Adipocyte (in vitro differentiated cells): ENCODE measurements at regions not wholly inside any gene's neighbourhood (a gene's known extent, or its start where the extent isn't known, plus 50 kb on each side); places are given as distances from the start of the nearest gene placed in this dataset.

Experiments used
- DNase-seq: peaks from one replicate; pipeline ENCODE4 v3.0.0-alpha.2; 2015; ENCODE audit warnings: low read depth
- H3K27me3 ChIP-seq: replicated peaks from 2 replicates; pipeline ENCODE4 v1.7.0; 2013; ENCODE audit warnings: mild to moderate bottlenecking, low read length, moderate library complexity; ENCODE audit not compliant: control insufficient read depth, insufficient read depth
- H3K36me3 ChIP-seq: 2 replicates; pipeline ENCODE4 v1.7.0; 2013; ENCODE audit warnings: low read length, mild to moderate bottlenecking, moderate library complexity; ENCODE audit not compliant: control insufficient read depth, insufficient read depth, severe bottlenecking
- H3K4me1 ChIP-seq: 2 replicates; pipeline ENCODE4 v1.7.0; 2013; ENCODE audit warnings: mild to moderate bottlenecking, low read length, moderate library complexity; ENCODE audit not compliant: control insufficient read depth, insufficient read depth
- H3K4me3 ChIP-seq: 2 replicates; pipeline ENCODE4 v1.7.0; 2013; ENCODE audit warnings: mild to moderate bottlenecking, low read length, moderate library complexity
- H3K9ac ChIP-seq: 2 replicates; pipeline ENCODE4 v1.7.0; 2013; ENCODE audit warnings: mild to moderate bottlenecking, low read length, moderate library complexity
- H3K9me3 ChIP-seq: 2 replicates; pipeline ENCODE4 v1.7.0; 2013; ENCODE audit warnings: mild to moderate bottlenecking, low read length, moderate library complexity; ENCODE audit not compliant: control insufficient read depth

DNA sequence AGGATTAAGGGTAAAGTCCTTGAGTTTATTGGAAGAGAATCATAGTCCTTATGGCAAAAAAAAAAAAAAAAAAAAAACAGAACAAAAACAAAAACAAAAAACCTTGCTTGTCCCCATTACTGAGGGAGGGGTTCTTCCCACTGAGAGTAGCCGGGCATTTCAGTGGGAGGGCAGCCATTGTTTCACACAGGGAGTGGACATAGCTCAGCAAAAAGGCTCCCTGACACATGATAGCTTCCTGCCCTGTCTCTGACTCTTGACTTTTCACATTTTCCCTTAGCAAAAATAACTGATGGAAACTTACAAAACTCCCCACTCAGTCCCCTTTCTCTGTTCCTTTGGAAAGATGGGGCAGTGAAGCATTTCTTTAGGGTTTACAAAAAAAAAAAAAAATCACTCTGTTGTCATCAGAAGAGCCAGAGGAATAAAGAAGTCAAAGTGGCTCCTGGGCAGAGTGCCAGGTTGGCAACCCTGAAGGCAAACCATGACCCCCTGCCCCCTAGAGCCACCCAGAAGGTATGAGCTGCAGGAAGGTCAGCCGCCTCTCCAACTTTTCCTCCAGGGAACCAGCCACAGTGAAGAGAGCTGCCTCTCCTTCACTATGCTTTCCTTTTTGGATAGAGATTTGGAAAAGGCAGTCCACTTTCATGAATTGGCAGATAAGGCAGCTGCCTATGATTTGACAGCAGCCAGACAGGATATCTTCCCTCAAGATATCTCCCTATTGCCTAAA, 170.6 kb downstream of the KDR start:
- Histone ChIP-seq H3K4me3 (no peak overlapping the region), H3K27me3 (no peaks in the 10 kb centered on the region), H3K9me3 (no peaks in the 10 kb centered on the region), H3K9ac (no peak overlapping the region), H3K36me3 (no peaks in the 10 kb centered on the region), H3K4me1 (peaks cover 15% of the 10 kb centered on the region)
- no peak for DNase-seq

DNA sequence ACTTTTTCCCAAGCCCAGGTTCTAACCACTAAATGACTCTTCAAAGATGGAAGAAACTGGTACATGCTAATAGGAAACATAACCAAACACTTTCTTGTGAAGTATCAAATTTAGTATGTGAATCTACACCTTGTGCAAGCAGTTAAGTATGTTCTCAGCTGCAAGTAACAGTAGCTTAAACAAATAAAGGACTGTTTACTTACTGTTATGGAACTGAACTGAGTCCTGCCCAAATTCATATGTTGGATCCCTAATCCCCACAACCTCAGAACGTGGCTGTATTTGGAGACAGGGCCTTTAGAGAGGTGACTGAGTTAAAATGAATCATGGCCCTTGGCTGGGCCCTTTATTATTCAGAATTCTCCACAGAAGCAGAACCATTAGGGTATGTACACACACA, 178.7 kb downstream of the KDR start:
- Histone ChIP-seq H3K4me1 (no peaks in the 10 kb centered on the region), H3K4me3 (no peak overlapping the region), H3K9me3 (peaks cover 4% of the 10 kb centered on the region), H3K27me3 (peaks cover under 1% of the 10 kb centered on the region), H3K9ac (no peak overlapping the region), H3K36me3 (no peaks in the 10 kb centered on the region)
- DNase-seq = no peak

DNA sequence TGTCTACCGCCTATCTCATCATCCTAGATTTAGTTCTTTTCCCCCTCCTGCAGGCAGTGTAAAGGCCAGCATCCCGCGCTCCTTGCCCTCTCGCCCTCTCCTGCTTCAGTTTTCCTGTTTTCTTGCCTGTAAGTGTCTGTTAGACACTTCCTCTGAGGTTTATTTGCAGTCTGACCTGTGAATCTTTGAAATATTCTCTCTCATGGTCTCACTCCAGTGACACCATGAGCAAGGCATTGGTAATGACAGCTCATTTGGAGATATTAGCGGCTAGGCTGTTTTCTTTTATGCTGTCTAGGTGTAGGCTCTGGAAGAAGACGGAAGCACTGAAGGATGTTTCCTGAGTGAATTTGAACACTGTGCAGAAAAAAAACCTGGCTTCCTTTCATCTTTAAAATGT, 179.6 kb downstream of the KDR start:
- DNase-seq = no peak
- no peaks in the 10 kb centered on the region for H3K36me3 ChIP-seq

DNA sequence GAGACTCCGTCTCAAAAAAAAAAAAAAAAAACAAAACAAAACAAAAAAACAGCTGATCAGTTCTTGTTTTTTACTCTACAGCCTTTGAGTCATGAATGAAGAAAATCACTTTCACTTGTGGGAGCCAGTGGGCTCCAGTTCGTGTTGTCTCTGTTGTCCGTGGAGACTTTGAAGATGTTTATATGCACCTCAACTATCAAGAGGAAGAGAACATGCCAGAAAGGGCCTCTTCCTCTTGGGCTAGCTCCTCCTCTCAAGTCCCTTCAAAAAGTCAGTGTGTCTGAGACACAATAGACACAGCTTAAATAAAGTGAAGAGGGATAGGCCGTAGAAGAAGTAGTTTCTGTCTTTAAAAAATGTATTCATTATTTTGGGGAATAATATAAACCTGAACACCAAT, 182.7 kb downstream of the KDR start:
- Histone ChIP-seq H3K4me3 (no peak overlapping the region), H3K9me3 (no peaks in the 10 kb centered on the region), H3K36me3 (no peaks in the 10 kb centered on the region), H3K4me1 (no peaks in the 10 kb centered on the region), H3K27me3 (peaks cover 14% of the 10 kb centered on the region), H3K9ac (no peak overlapping the region)
- DNase-seq = no peak

More for the DNA sequence above, 179.6 kb downstream of the KDR start:
- Histone ChIP-seq H3K9ac (no peak overlapping the region), H3K4me1 (no peaks in the 10 kb centered on the region), H3K9me3 (peaks cover 4% of the 10 kb centered on the region), H3K27me3 (peaks cover 4% of the 10 kb centered on the region), H3K4me3 (no peak overlapping the region)

DNA sequence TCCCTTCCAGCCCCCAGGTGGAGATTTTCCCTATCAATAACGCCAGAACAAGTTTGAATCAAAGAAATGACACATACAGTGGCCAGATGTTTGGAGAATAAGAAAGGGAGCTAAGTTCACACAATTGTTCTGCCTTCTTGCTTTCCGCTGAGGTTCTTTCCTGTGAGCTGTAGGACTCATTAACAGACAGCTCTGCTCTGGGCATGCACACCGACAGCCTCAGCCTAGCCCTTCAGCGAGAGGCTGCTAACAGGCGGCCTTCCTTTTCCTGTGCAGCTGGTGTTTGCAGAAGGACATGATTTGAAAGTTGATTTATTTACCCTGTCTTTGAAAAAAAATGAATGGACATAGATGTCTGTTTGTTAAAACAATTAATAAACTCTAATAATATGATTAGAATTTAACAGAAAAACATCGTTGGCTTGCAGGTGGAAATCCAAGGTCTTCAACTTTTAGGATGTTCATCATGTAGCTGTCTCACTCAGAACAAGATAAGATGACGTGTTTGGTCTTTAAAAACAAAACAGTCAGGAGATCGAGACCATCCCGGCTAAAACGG, 183.3 kb downstream of the KDR start:
- H3K4me1 ChIP-seq = no peaks in the 10 kb centered on the region
- H3K9me3 ChIP-seq = no peaks in the 10 kb centered on the region
- no peaks in the 10 kb centered on the region for H3K36me3 ChIP-seq
- H3K4me3 ChIP-seq = no peak overlapping the region
- no peak overlapping the region for H3K9ac ChIP-seq
- no peak for DNase-seq
- H3K27me3 ChIP-seq = peaks cover 14% of the 10 kb centered on the region

DNA sequence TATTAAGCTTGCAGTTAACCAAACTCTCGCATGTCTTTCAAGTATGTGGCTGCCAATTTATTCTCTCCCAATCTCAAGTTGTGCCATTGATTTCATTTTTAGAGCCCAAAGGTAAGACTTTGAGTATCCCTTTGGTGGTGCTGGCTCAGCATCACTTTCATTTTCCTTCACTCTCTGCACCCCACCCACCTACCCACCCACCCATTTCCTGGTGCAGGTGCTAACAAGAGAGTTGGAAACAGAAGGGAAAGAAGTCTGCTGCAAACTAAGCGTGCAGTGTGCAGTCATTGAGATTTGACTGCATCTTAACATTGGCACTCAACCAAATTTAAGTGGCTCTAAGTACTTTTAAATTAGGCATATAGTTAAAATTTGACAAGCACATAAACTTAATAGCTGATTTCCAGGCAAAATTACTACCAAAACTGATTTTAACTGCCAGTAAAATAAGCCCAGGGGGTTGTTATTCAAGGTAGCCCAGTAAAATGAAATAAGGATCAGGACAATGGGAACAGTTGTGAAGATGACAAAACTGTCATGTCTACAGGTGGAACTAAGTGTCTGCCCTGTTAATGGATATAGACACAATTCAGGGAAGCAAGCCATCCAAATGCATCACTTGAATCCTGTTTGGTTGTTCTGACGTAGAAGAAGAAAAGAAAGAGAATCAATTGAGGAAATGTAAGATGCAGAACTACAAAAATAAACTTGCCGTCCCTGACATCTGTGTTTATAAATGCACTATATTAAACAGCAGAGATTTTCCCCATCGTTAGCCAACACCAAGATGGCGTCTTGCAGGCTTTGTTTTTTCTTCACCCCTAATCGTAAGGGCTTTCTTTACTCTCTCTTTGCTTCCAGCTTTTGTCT, 184.2 kb downstream of the KDR start:
- H3K27me3 ChIP-seq = peaks cover 14% of the 10 kb centered on the region
- H3K9ac ChIP-seq = no peak overlapping the region
- H3K4me1 ChIP-seq = no peaks in the 10 kb centered on the region
- no peak overlapping the region for H3K4me3 ChIP-seq
- no peaks in the 10 kb centered on the region for H3K9me3 ChIP-seq
- no peak for DNase-seq
- no peaks in the 10 kb centered on the region for H3K36me3 ChIP-seq

DNA sequence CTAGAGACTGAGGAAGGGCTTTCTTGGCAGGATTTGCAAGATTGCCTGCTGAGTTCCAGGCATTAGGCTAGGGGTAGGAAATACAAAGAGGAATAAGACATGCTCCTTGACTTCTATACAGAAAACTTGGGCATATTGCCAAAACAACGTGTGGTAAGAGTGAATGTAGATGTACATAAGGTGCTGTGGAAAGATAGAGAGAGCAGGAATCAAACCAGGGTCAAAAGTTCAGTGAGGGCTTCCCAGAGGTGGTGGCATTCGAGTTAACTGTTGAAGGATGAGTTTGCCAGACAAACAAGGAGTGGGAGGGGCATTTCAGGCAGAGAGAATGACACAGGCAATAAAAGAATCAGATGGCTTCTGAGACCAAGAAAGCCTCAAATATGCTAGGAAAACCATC, 187.9 kb downstream of the KDR start:
- Histone ChIP-seq H3K4me3 (no peak overlapping the region), H3K36me3 (no peaks in the 10 kb centered on the region), H3K9ac (no peak overlapping the region), H3K27me3 (peaks cover 35% of the 10 kb centered on the region), H3K4me1 (no peaks in the 10 kb centered on the region), H3K9me3 (no peaks in the 10 kb centered on the region)
- no peak for DNase-seq

DNA sequence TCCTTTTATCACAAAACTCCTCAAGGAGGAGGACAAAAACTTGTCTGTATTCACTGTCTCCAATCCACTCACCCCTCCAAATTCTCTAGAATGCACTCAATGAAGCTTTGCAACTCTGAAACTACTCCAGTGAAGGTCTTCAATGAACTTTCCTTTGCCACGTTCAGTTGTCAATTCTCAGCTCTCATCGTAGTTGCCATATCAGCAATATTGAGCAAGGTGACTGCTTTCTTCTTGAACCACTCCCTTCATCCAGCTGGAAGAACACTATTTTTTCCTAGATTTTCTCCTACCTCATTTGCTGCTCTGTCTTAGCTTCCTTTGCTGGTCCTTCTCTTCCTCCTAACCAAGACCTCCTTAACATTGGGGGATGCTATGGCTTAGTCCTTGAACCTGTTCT, 191.8 kb downstream of the KDR start:
- no peak for DNase-seq

DNA sequence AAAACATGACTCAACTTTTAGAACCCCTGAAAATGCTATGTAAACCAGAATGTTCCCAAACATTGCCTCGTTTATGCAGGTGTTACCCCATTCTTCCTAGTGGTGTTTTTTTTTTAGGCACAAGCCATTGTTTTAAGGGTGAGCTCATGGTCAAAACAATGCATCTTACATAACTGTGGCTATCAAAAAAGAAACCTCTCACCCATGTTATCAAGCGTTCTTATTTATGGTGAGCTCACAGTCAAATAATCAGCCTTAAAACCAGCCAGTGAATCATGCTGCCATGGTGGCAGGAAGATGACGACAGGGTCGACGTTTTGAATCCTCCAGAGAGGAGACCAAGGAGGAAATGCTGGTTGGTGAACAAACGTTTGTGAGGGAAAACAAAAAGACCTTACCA, 195.2 kb downstream of the KDR start:
- peaks cover 10% of the 10 kb centered on the region for H3K9me3 ChIP-seq
- H3K4me1 ChIP-seq = no peaks in the 10 kb centered on the region
- no peak overlapping the region for H3K9ac ChIP-seq
- peaks cover 26% of the 10 kb centered on the region for H3K27me3 ChIP-seq
- no peaks in the 10 kb centered on the region for H3K36me3 ChIP-seq
- DNase-seq = peak; percentile 27
- H3K4me3 ChIP-seq = no peak overlapping the region

More for the DNA sequence above, 191.8 kb downstream of the KDR start:
- H3K4me3 ChIP-seq = no peak overlapping the region
- peaks cover 26% of the 10 kb centered on the region for H3K27me3 ChIP-seq
- no peak overlapping the region for H3K9ac ChIP-seq
- H3K36me3 ChIP-seq = no peaks in the 10 kb centered on the region
- no peaks in the 10 kb centered on the region for H3K9me3 ChIP-seq
- H3K4me1 ChIP-seq = no peaks in the 10 kb centered on the region

DNA sequence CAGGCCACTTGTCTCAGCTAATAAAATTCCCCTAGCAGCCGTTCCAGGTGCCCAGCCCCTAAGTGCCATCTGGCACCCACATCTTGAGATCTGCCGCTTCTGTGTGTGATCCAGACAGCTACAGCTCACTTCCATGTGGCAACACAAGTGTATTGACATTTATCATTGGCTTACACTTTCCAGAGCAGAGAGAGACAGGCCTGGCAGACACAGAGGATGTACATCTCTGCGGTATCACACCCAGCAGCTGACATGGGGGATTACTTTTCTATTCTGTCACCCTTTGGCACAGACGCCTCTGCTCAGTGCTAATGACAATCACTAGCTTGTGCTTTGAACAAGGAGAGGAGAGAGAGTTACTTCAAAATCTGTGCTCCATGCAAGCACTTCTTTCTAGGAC, 195.9 kb downstream of the KDR start:
- no peak overlapping the region for H3K9ac ChIP-seq
- no peaks in the 10 kb centered on the region for H3K36me3 ChIP-seq
- H3K9me3 ChIP-seq = peaks cover 18% of the 10 kb centered on the region
- no peaks in the 10 kb centered on the region for H3K4me1 ChIP-seq
- H3K27me3 ChIP-seq = peaks cover 22% of the 10 kb centered on the region
- H3K4me3 ChIP-seq = no peak overlapping the region
- DNase-seq = peak; percentile 1

DNA sequence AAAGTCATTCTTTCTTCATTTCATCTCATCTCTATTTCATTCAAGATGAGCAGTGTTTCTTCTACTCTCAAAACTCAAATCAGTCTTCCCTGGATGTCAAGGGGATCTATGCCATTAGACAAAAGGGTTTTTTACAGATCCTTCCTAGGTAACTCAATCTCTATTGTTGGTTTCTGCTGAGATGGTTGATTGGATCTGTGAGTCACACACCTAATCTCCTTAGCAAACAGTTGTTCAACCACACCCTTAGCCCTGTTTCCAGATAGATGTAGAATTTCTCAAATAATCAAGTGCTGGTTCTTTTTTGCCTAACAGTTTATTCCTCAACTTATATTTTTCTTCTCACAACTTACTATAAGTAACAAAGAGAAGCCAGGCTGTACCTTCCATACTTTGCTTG, 200.5 kb downstream of the KDR start:
- Histone ChIP-seq H3K9me3 (peaks cover 23% of the 10 kb centered on the region), H3K36me3 (no peaks in the 10 kb centered on the region), H3K4me1 (no peaks in the 10 kb centered on the region), H3K9ac (no peak overlapping the region), H3K4me3 (no peak overlapping the region), H3K27me3 (no peaks in the 10 kb centered on the region)
- DNase-seq = no peak
